WTC11 (cell line): ENCODE measurements at regions not wholly inside any gene's neighbourhood (a gene's known extent, or its start where the extent isn't known, plus 50 kb on each side); places are given as distances from the start of the nearest gene placed in this dataset.

Experiments
- CREB1 ChIP-seq: sonication (generic); formaldehyde crosslinking; IDR thresholded peaks from 2 replicates; pipeline ENCODE4 v1.8.0; 2023; ENCODE audit warnings: mild to moderate bottlenecking, missing genetic modification reagents
- CTCF ChIP-seq: fragments of 200-600 bp; IDR thresholded peaks from 2 replicates; pipeline ENCODE4 v1.8.0; 2022; ENCODE audit warnings: antibody characterized with exemption
- ELF4 ChIP-seq: sonication (generic); formaldehyde crosslinking; IDR thresholded peaks from 2 replicates; pipeline ENCODE4 v1.8.1; 2022; ENCODE audit warnings: low read depth, mild to moderate bottlenecking, moderate library complexity, missing genetic modification reagents
- NR2C2 ChIP-seq: sonication (generic); formaldehyde crosslinking; IDR thresholded peaks from 2 replicates; pipeline ENCODE4 v1.8.0; 2022; ENCODE audit warnings: mild to moderate bottlenecking, missing genetic modification reagents
- TF ChIP-seq, protein P1 (sequence below): fragments of 250-450 bp; sonication (Bioruptor Pico); conservative IDR thresholded peaks from 2 replicates; pipeline ENCODE4 v1.9.0; 2021; ENCODE audit warnings: mild to moderate bottlenecking

DNA sequence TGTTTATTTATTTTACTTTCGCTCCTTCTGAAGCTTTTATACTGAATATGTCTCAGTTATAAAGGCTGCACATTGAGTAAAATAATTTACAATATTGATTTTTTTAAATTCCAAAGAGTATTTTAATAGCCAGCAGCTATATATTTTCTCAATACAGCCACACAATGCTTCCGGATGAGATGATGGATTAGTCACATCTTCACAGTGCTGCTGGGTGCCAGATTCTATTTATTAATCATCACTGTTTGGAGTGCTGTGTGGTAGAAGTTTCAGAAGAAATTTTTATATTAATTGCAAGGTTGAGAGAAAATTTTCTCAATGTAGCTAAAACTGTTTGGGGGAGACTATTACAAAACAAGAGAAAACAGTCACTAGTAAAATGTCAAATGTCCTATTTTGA lies 989.8 kb downstream of the TLE4 start:
- TF ChIP-seq CTCF, result no peak
- no peak for TF ChIP-seq CREB1 (CRISPR knock-in tag)
- TF ChIP-seq ELF4 (CRISPR knock-in tag), result no peak
- no peak for TF ChIP-seq NR2C2
- TF ChIP-seq, protein P1, sequence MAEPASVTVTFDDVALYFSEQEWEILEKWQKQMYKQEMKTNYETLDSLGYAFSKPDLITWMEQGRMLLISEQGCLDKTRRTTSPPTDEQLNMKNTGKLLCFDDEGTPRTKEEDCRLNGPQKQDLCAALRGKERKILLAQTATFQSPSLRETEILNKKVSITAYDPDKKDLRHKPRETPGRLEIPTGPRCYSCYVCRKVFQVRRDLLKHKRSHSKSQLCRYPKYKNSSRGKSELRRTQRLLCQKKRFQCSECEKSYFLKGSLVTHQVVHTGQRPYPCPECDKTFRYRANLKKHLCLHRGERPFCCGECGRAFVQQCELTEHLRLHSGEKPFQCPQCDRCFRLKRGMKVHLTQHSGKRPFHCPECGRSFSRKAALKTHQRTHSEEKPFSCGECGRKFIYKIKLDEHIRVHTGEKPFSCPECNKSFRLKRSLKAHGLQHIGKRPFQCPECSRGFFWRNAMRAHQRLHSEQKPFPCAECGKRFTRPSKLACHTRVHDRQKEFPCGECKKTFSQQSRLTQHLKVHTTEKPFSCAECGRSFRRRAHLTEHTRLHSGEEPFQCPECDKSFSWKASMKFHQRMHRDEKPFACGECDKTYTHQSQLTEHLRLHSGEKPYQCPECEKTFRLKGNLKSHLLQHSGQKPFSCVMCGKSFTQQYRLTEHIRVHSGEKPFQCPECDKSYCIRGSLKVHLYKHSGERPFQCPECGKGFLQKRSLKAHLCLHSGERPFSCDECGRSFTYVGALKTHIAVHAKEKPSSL (CRISPR knock-in tag), result no peak
